Uterus (tissue), 2 donors: ENCODE measurements at regions not wholly inside any gene's neighbourhood (a gene's known extent, or its start where the extent isn't known, plus 50 kb on each side); places are given as distances from the start of the nearest gene placed in this dataset.

Source experiments
- CTCF ChIP-seq, 4 experiments: fragments of 200-600 bp in 2 of 4; fragments of 450-650 bp in 2 of 4; sonication (generic) in 2 of 4; IDR thresholded peaks; one replicate each; pipeline ENCODE4 v1.5.1; 2016 to 2019; ENCODE audit warnings: antibody characterized with exemption in 4 of 4, mild to moderate bottlenecking in 2 of 4, moderate library complexity in 1 of 4
- POLR2A ChIP-seq, 2 donors: fragments of 450-650 bp; IDR thresholded peaks; one replicate each; pipeline ENCODE4 v1.6.1; 2016; ENCODE audit warnings: antibody characterized with exemption in 2 of 2, mild to moderate bottlenecking in 1 of 2, moderate library complexity in 1 of 2

DNA sequence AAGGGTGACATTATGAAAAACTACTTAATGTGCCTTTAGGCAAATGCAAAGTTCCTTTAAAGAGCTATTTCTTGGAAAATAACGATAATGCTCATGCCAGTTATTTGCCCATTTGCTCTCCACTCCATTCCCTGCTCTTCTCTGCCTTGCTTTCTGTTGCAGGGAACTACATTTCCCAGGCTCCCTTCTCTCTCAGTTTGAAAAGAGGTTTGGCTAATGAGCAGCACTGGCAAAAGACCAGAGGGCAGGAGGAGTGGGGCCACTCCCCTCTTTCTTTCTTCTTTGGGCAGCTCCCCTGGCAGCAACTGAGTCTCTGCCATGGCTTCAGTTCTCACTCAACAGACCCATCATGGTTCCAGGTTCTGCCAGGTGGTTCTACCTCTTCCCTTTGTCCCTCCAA lies 130.5 kb downstream of the RWDD3 start:
- TF ChIP-seq CTCF (IDR thresholded peaks at IDR 0.05) (no peak), POLR2A (IDR thresholded peaks at IDR 0.05) (no peak)
